ENCODE measurements at regions not wholly inside any gene's neighbourhood (a gene's known extent, or its start where the extent isn't known, plus 50 kb on each side); places are given as distances from the start of the nearest gene placed in this dataset.

- no peaks in the 10 kb centered on the region for H3K4me1 Mint-ChIP-seq
- ATAC-seq = no peak
- no peak for DNase-seq
- peaks cover 4% of the 10 kb centered on the region for H3K9me3 Mint-ChIP-seq (ENCODE audit: low read depth)
- CTCF ChIA-PET = interaction anchor here (1.2 kb wide), 1 partner anchor 34 kb away, joined by 3 read pairs; no protein-coding TSS in a partner anchor
- POLR2A ChIA-PET = no interaction called here
- intact Hi-C loops (cut with DNase I, micrococcal nuclease) = no loop called here
- no peaks in the 10 kb centered on the region for H3K36me3 Mint-ChIP-seq (ENCODE audit: low read depth)
- H3K27me3 Mint-ChIP-seq = no peaks in the 10 kb centered on the region
- no peak overlapping the region for H3K4me3 Mint-ChIP-seq
- no peak overlapping the region for H3K27ac Mint-ChIP-seq
Observed at GRCh38 chr6:164523087-164523654, 786.2 kb downstream of the C6orf118 start.

GRCh38 chr6:164520916-164521315 lies 788.5 kb downstream of the C6orf118 start:
- no peak for DNase-seq
- no peak overlapping the region for H3K27ac Mint-ChIP-seq
- H3K4me1 Mint-ChIP-seq = no peaks in the 10 kb centered on the region
- no peaks in the 10 kb centered on the region for H3K36me3 Mint-ChIP-seq (ENCODE audit: low read depth)
- POLR2A ChIA-PET = no interaction called here
- no peaks in the 10 kb centered on the region for H3K27me3 Mint-ChIP-seq
- CTCF ChIA-PET = no interaction called here
- intact Hi-C loops (cut with DNase I, micrococcal nuclease) = no loop called here
- H3K9me3 Mint-ChIP-seq (ENCODE audit: low read depth) = peaks cover 4% of the 10 kb centered on the region
- H3K4me3 Mint-ChIP-seq = no peak overlapping the region
- ATAC-seq = no peak

GRCh38 chr6:164507206-164507940 lies 802.0 kb downstream of the C6orf118 start:
- intact Hi-C loops (cut with DNase I, micrococcal nuclease) = no loop called here
- no peak for DNase-seq
- H3K4me3 Mint-ChIP-seq = no peak overlapping the region
- ATAC-seq = no peak
- no peak overlapping the region for H3K27ac Mint-ChIP-seq
- ChIA-PET POLR2A (no interaction called here), CTCF (no interaction called here)
- no peaks in the 10 kb centered on the region for H3K27me3 Mint-ChIP-seq
- no peaks in the 10 kb centered on the region for H3K36me3 Mint-ChIP-seq (ENCODE audit: low read depth)
- H3K9me3 Mint-ChIP-seq (ENCODE audit: low read depth) = peaks cover 4% of the 10 kb centered on the region
- H3K4me1 Mint-ChIP-seq = no peaks in the 10 kb centered on the region

GRCh38 chr6:164505425-164505824 lies 804.0 kb downstream of the C6orf118 start:
- Mint-ChIP-seq H3K4me3 (no peak overlapping the region), H3K4me1 (no peaks in the 10 kb centered on the region), H3K27me3 (no peaks in the 10 kb centered on the region), H3K36me3 (ENCODE audit: low read depth) (no peaks in the 10 kb centered on the region), H3K9me3 (ENCODE audit: low read depth) (peaks cover 4% of the 10 kb centered on the region), H3K27ac (no peak overlapping the region)
- DNase-seq = no peak
- CTCF ChIA-PET = no interaction called here
- ATAC-seq = no peak
- intact Hi-C loops (cut with DNase I, micrococcal nuclease) = no loop called here
- POLR2A ChIA-PET = no interaction called here

GRCh38 chr6:164502833-164503232 lies 806.6 kb downstream of the C6orf118 start:
- no peaks in the 10 kb centered on the region for H3K27me3 Mint-ChIP-seq
- ChIA-PET POLR2A (no interaction called here), CTCF (no interaction called here)
- ATAC-seq (no peak), DNase-seq (no peak)
- H3K27ac Mint-ChIP-seq = no peak overlapping the region
- H3K36me3 Mint-ChIP-seq (ENCODE audit: low read depth) = no peaks in the 10 kb centered on the region
- peaks cover 4% of the 10 kb centered on the region for H3K9me3 Mint-ChIP-seq (ENCODE audit: low read depth)
- H3K4me3 Mint-ChIP-seq = no peak overlapping the region
- no peaks in the 10 kb centered on the region for H3K4me1 Mint-ChIP-seq
- intact Hi-C loops (cut with DNase I, micrococcal nuclease) = no loop called here

GRCh38 chr6:164495882-164496495 lies 813.4 kb downstream of the C6orf118 start:
- Mint-ChIP-seq H3K4me1 (no peaks in the 10 kb centered on the region), H3K27me3 (no peaks in the 10 kb centered on the region), H3K36me3 (ENCODE audit: low read depth) (no peaks in the 10 kb centered on the region), H3K4me3 (no peak overlapping the region), H3K9me3 (ENCODE audit: low read depth) (no peaks in the 10 kb centered on the region), H3K27ac (no peak overlapping the region)
- ChIA-PET POLR2A (interaction anchor here (0.7 kb wide), 1 partner anchor 16 kb away, joined by 3 read pairs; no protein-coding TSS in a partner anchor), CTCF (no interaction called here)
- DNase-seq (no peak), ATAC-seq (no peak)
- intact Hi-C loops (cut with DNase I, micrococcal nuclease) = no loop called here

- H3K27me3 Mint-ChIP-seq = no peaks in the 10 kb centered on the region
- ChIA-PET POLR2A (no interaction called here), CTCF (no interaction called here)
- H3K27ac Mint-ChIP-seq = no peak overlapping the region
- ATAC-seq = no peak
- no peak overlapping the region for H3K4me3 Mint-ChIP-seq
- intact Hi-C loops (cut with DNase I, micrococcal nuclease) = no loop called here
- H3K36me3 Mint-ChIP-seq (ENCODE audit: low read depth) = no peaks in the 10 kb centered on the region
- no peaks in the 10 kb centered on the region for H3K4me1 Mint-ChIP-seq
- H3K9me3 Mint-ChIP-seq (ENCODE audit: low read depth) = peaks cover 10% of the 10 kb centered on the region
- DNase-seq = no peak
Observed at GRCh38 chr6:164478426-164478825, 831.0 kb downstream of the C6orf118 start.

GRCh38 chr6:164477790-164478189 lies 831.6 kb downstream of the C6orf118 start:
- Mint-ChIP-seq H3K36me3 (ENCODE audit: low read depth) (no peaks in the 10 kb centered on the region), H3K27me3 (no peaks in the 10 kb centered on the region), H3K27ac (no peak overlapping the region), H3K4me3 (no peak overlapping the region), H3K4me1 (no peaks in the 10 kb centered on the region), H3K9me3 (ENCODE audit: low read depth) (peaks cover 10% of the 10 kb centered on the region)
- intact Hi-C loops (cut with DNase I, micrococcal nuclease) = no loop called here
- DNase-seq = no peak
- ChIA-PET CTCF (no interaction called here), POLR2A (no interaction called here)
- ATAC-seq = no peak

GRCh38 chr6:164477101-164477500 lies 832.3 kb downstream of the C6orf118 start:
- Mint-ChIP-seq H3K27me3 (no peaks in the 10 kb centered on the region), H3K4me3 (no peak overlapping the region), H3K9me3 (ENCODE audit: low read depth) (peaks cover 7% of the 10 kb centered on the region), H3K36me3 (ENCODE audit: low read depth) (no peaks in the 10 kb centered on the region), H3K4me1 (no peaks in the 10 kb centered on the region), H3K27ac (no peak overlapping the region)
- ATAC-seq = no peak
- intact Hi-C loops (cut with DNase I, micrococcal nuclease) = no loop called here
- no peak for DNase-seq
- ChIA-PET CTCF (no interaction called here), POLR2A (no interaction called here)

GRCh38 chr6:164469276-164469949 lies 840.0 kb downstream of the C6orf118 start:
- Mint-ChIP-seq H3K4me3 (no peak overlapping the region), H3K4me1 (no peaks in the 10 kb centered on the region), H3K9me3 (ENCODE audit: low read depth) (peaks cover 1% of the 10 kb centered on the region), H3K27me3 (no peaks in the 10 kb centered on the region), H3K27ac (no peak overlapping the region), H3K36me3 (ENCODE audit: low read depth) (no peaks in the 10 kb centered on the region)
- CTCF ChIA-PET = no interaction called here
- DNase-seq = no peak
- ATAC-seq = no peak
- intact Hi-C loops (cut with DNase I, micrococcal nuclease) = no loop called here
- POLR2A ChIA-PET = no interaction called here

- ATAC-seq = no peak
- CTCF ChIA-PET = no interaction called here
- Mint-ChIP-seq H3K27ac (no peak overlapping the region), H3K4me3 (no peak overlapping the region), H3K9me3 (ENCODE audit: low read depth) (peaks cover 2% of the 10 kb centered on the region), H3K4me1 (no peaks in the 10 kb centered on the region), H3K27me3 (no peaks in the 10 kb centered on the region), H3K36me3 (ENCODE audit: low read depth) (no peaks in the 10 kb centered on the region)
- DNase-seq = no peak
- POLR2A ChIA-PET = no interaction called here
- intact Hi-C loops (cut with DNase I, micrococcal nuclease) = no loop called here
Observed at GRCh38 chr6:164455835-164456234, 853.6 kb downstream of the C6orf118 start.

- DNase-seq (no peak), ATAC-seq (no peak)
- peaks cover 2% of the 10 kb centered on the region for H3K9me3 Mint-ChIP-seq (ENCODE audit: low read depth)
- H3K36me3 Mint-ChIP-seq (ENCODE audit: low read depth) = no peaks in the 10 kb centered on the region
- no peaks in the 10 kb centered on the region for H3K27me3 Mint-ChIP-seq
- H3K27ac Mint-ChIP-seq = no peak overlapping the region
- no peak overlapping the region for H3K4me3 Mint-ChIP-seq
- no peaks in the 10 kb centered on the region for H3K4me1 Mint-ChIP-seq
- CTCF ChIA-PET = interaction anchor here (0.7 kb wide), 1 partner anchor 338 kb away, joined by 4 read pairs; no protein-coding TSS in a partner anchor
- intact Hi-C loops (cut with DNase I, micrococcal nuclease) = no loop called here
- POLR2A ChIA-PET = no interaction called here
Observed at GRCh38 chr6:164453835-164454234, 855.6 kb downstream of the C6orf118 start.

Data from activated CD4-positive, alpha-beta T cell treated with anti-CD3 and anti-CD28 coated beads for 36 hours (primary cell).